UCSD-AML1 (cell line): ENCODE measurements at regions not wholly inside any gene's neighbourhood (a gene's known extent, or its start where the extent isn't known, plus 50 kb on each side); places are given as distances from the start of the nearest gene placed in this dataset.

Experiments
- DNase-seq: peaks from one replicate; lab custom pipeline; 2025; ENCODE audit not compliant: unreplicated experiment; lab: John Stamatoyannopoulos, UW

DNA sequence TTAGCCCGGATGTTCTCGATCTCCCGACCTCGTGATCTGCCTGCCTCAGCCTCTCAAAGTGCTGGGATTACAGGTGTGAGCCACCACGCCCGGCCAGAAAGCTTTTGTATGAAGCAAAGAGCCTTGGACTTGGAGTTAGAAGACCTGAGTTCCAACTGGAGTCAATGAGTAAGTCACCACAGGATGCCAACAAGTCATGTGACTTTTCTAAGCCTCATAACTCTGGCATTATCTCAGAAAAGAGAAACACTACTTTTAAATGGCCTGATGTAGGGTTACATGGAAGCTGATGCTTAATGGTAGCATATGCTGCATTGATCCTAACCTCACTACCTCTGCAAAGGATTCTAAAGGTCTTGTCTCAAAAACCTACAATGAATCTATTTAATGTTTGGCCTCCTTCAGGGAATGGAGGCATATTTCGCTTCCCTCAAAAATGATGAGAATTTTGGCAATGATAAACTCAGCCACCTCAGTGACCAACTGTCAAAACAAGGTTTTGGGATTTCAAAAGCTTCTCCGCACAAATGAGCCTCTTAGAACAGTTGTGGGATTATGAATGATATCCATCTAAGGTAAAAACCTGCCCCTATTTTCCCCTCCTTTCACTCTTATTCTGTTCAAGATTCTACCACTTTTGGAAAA is 236.8 kb downstream of the ACTL7B start:
- no peak for DNase-seq

GRCh38 chr9:108617676-108618075 is 238.1 kb downstream of the ACTL7B start:
- DNase-seq: no peak

DNA sequence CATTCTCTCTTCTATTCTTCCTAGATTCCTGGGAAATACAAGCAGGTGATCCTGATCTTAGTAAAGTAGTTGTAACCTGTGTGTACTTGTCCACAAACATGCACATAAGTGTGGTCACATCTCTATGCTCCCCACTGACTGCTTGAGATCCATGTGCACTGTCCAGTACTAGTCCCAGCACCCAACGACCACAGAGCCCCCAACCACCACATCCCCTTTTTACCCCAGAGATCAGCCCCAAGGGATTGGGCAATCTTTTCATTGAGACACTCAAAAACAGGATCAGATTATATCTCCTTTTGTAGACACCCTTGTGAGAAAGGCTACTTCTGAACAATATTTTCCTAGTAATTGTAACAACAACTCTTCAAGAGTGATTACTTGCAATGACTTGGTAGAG is 240.6 kb downstream of the ACTL7B start:
- DNase-seq: no peak

DNA sequence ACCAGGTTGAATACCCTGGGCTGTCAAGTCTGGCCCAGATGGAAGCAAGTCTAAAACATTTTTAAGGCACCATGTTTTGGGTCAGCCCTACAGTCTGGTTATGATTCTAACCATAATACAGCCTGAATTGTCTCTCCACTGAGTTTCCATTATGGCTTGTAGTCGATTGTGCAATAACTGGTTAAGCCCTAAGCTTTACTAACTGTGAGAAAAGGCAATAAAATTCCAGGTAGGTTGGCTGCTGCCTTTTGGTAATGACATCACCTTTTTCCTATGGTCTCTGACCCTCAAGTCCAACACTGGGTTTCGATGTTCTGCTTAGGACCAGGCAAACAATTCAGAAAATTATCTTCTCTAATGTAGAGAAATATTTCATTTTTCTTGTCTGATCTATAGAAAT is 243.3 kb downstream of the ACTL7B start:
- DNase-seq: no peak

- DNase-seq: no peak
Measured at GRCh38 chr9:108609897-108610253, 245.9 kb downstream of the ACTL7B start.

GRCh38 chr9:108609227-108609896 is 246.4 kb downstream of the ACTL7B start:
- no peak for DNase-seq

DNA sequence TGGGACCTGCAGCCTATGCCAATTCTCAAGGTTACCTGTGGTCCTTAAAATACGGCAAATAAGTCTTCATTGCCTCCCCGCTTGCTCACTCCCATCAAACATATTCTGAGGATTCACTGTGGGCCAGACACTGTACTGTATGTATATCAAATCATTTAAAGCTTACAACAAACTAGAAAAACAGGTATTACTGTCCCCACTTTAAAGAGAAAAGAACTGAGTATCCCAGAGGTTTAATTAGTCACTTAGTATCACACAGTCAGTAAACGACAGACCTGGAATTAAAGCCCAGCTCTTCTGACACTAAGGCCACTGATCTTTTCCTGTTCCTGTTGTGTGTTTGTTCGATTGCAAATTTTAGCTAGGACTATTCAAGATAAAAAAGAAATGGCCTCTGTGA is 248.2 kb downstream of the ACTL7B start:
- no peak for DNase-seq

- DNase-seq: no peak
Measured at GRCh38 chr9:108606401-108606800, 249.4 kb downstream of the ACTL7B start.

- no peak for DNase-seq
Measured at GRCh38 chr9:108603141-108603540, 252.6 kb downstream of the ACTL7B start.

GRCh38 chr9:108600896-108601295 is 254.9 kb downstream of the ACTL7B start:
- no peak for DNase-seq

DNA sequence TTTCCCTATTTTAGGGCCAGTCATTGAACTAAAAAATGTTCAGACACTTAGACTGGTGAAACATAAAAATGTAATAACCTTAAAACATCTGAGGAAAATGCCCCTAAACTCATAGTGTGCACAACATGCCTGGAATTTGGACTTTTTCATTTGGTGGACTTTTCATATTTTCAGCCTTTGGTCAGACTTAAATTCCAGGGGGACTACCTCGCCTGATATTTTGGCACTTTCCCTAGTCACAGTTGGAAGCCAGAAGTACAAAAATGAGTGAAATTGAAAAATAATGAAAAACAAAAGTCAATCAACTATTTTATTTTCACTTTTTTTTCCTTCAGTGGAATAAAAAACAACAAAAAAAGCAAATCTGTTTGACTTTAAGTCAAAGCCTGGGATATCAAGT is 256.2 kb downstream of the ACTL7B start:
- no peak for DNase-seq

GRCh38 chr9:108591121-108591520 is 264.7 kb downstream of the ACTL7B start:
- DNase-seq: no peak

GRCh38 chr9:108588246-108588645 is 267.5 kb downstream of the ACTL7B start:
- no peak for DNase-seq

DNA sequence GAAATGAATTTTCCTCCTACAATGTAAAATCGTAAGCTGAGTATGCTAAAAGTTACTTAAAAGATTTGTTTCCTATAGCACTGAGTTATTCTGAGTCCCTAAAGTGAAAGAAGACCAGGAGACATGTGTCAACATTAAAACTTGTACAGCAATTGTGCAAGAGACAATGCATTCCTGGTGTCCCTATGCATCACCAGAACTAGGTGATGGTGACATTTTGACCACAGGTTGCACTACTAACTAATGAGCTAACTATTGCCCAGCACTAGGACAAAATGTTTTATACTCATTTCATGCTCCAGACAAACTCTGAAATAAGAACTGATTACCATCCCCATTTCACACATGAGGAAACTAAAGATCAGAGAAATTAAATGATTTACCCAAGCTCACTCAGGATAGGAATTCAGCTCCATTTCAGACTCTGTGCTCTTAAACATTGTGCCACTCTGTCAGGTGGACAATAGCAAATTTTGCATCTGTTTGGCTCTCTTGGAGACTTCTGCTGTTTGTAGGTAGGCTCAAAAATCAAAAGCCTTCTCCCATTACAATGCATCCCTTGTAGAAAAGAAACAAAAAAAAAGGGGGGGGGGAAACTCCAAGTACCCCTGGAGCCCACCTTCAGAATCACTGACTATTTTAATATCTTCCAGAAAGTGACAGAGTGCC is 269.2 kb downstream of the ACTL7B start:
- DNase-seq: no peak

- no peak for DNase-seq
Measured at GRCh38 chr9:108584860-108585259, 270.9 kb downstream of the ACTL7B start.

DNA sequence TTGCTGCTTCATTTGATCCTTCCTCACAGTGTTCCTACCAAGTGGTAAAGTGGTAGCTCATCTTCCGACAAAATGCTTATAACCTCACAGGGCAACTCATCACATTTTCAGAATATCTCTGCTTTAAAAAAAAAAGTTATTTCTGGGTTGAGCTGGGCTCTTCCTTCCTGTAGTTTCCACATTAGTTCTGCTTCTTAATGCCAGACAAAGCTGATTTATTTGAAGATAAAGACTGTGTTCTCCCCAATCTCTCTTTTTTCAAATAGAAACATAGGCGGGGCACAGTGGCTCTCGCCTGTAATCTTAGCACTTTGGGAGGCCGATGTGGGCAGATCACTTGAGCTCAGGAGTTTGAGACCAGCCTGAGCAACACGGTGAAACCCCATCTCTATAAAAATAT is 273.1 kb downstream of the ACTL7B start:
- DNase-seq: no peak

DNA sequence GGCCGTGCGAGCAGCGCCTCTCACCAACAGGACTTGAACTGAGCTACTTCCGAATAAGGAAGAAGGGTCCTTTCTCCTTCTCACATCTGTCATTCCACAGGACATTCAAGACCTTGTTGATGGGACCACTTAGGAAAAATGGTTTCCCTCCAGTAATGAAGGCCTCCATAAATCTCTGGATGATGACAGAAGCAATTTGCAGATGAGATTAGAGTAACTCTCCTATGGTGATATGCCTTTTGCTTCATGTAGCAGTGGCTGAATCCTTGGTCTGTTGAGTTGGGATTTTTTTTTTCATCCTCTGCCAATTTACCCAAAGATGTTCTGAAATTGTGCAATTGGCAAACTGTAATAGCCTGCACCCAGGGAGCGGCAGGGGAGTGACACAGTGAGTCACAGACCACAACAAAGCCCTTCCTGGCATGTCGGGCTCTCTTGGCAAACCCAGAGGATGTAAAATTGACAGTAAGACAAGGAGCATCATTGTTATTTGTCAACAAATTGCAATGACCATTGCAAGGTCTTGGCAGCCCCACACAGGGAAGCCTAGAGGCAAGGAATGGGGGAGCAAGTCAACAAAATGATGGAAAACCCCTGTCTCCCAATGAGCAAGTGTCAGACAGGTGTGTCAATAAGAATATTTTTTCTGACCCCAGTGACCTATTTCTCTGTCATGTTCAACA is 275.9 kb downstream of the ACTL7B start:
- DNase-seq: no peak

DNA sequence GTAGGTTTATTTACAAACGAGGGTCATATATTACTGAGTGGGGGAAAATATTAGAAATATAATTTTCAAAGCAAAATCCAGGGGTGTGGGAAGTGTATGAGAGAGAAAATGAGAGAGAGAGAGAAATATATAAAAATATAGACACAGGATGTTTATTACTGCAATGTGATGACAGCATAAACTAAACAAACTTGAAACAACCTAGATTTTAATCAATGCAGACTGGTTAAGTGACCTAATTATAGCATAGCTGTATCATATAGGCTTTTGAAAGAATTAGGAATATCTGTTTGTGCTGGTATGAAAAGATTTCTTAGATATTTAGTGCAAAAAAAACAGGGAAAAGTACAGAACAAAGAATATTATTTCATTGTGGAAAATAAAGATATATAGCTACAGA is 280.5 kb downstream of the ACTL7B start:
- no peak for DNase-seq

DNA sequence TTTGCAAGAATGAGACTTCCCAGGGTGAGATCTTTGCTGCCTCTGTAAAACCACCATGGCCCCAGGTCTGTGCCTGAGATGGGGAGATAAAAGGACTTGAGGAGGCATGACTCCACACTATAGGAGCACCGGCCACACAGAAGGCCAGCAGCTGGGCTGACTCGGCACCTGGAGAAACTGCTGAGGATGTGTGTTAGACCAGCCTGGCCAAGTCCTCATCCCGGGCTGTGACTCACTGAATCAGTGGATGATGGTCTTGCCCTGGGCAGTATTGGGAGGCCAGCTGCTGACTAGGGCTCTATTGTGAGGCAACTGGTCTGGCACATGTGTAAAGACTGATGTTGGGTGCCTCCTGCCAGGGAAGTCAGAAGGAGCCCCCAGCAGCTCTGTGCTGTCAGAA is 286.2 kb downstream of the ACTL7B start:
- no peak for DNase-seq

DNA sequence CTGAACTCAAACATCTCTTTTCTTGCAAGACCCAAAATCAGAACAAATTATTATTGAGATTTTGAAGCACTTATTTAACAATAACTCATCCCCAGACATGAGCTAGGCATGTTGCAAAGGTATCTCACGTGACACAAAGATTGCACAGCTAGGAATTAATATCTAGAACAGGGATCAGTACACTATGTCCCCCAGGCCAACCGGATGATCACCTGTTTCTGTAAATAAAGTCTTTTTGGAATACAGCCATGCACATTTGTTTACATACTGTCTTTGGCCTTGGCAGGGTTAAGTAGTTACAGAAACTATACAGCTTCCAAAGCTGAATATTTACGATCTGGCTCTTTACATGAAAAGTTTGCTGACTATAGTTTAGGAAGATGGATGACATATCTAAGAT is 287.7 kb downstream of the ACTL7B start:
- no peak for DNase-seq

GRCh38 chr9:108567571-108567970 is 288.2 kb downstream of the ACTL7B start:
- no peak for DNase-seq
